H1 (cell line): ENCODE measurements at regions not wholly inside any gene's neighbourhood (a gene's known extent, or its start where the extent isn't known, plus 50 kb on each side); places are given as distances from the start of the nearest gene placed in this dataset.

Source experiments
- CTCF ChIA-PET: fragments of 300-600 bp; sonication (Branson Sonifier 250); formaldehyde crosslinking; loops from one replicate; lab custom pipeline; 2021; ENCODE audit not compliant: partially characterized antibody; lab: Charles Lee
- POLR2A ChIA-PET: fragments of 300-600 bp; sonication (Branson Sonifier 250); formaldehyde crosslinking; loops from one replicate; lab custom pipeline; 2021; ENCODE audit warnings: inconsistent platforms; ENCODE audit not compliant: partially characterized antibody; lab: Charles Lee
- DNase-seq, 2 experiments: peaks; one replicate each; pipeline versions ENCODE4 v3.0.0 to v3.0.0-alpha.2; 2010 to 2022; ENCODE audit warnings: low spot score in 2 of 2, low read depth in 1 of 2, mixed read lengths in 1 of 2
- FAIRE-seq: peaks from 2 replicates; lab custom pipeline; 2011; peaks lifted over from hg19 to GRCh38; lab: Jason Lieb, UNC
- H2AFZ ChIP-seq: 2 replicates; pipeline ENCODE4 v1.8.1; 2012; ENCODE audit warnings: low read length, inconsistent platforms
- H2AK5ac ChIP-seq: 2 replicates; pipeline ENCODE4 v1.6.1; 2013; ENCODE audit warnings: low read depth, low read length
- H2BK120ac ChIP-seq: replicated peaks from 2 replicates; pipeline ENCODE3; 2013; ENCODE audit warnings: low read depth, low read length, inconsistent platforms
- H2BK12ac ChIP-seq: 2 replicates; pipeline ENCODE4 v1.6.1; 2013; ENCODE audit warnings: low read depth, low read length
- H2BK15ac ChIP-seq: 2 replicates; pipeline ENCODE4 v1.6.1; 2013; ENCODE audit warnings: low read length
- H2BK20ac ChIP-seq: 2 replicates; pipeline ENCODE4 v1.6.1; 2013; ENCODE audit warnings: low read length
- H2BK5ac ChIP-seq: 2 replicates; pipeline ENCODE4 v1.6.1; 2013; ENCODE audit warnings: low read depth, low read length
- H3K14ac ChIP-seq: 2 replicates; pipeline ENCODE4 v1.6.1; 2013; ENCODE audit warnings: inconsistent platforms; ENCODE audit not compliant: insufficient read length
- H3K18ac ChIP-seq: 2 replicates; pipeline ENCODE4 v1.6.1; 2013; ENCODE audit warnings: low read length; ENCODE audit errors: extremely low read depth
- H3K23ac ChIP-seq: 2 replicates; pipeline ENCODE4 v1.6.1; 2013; ENCODE audit warnings: inconsistent platforms; ENCODE audit not compliant: insufficient read length
- H3K23me2 ChIP-seq: 2 replicates; pipeline ENCODE4 v1.6.1; 2013; ENCODE audit warnings: low read depth, low read length
- H3K27ac ChIP-seq: 2 replicates; pipeline ENCODE4 v1.6.1; 2011; ENCODE audit warnings: low read depth, low read length, inconsistent platforms
- H3K27me3 ChIP-seq, 4 experiments: replicated peaks in 1 of 4; 1 replicate in 1 of 4; 2 replicates in 3 of 4; pipeline versions ENCODE4 v1.6.1 to v1.8.1; 2011 to 2013; ENCODE audit warnings: low read length in 3 of 4, mild to moderate bottlenecking in 3 of 4, inconsistent platforms in 2 of 4, mixed read lengths in 2 of 4, moderate library complexity in 1 of 4; ENCODE audit not compliant: control insufficient read depth in 3 of 4, insufficient read depth in 3 of 4; ENCODE audit errors: extremely low read depth in 1 of 4
- H3K36me3 ChIP-seq, 4 experiments: 2 replicates each; pipeline versions ENCODE4 v1.6.1 to v1.8.1; 2011 to 2013; ENCODE audit warnings: mild to moderate bottlenecking in 4 of 4, low read length in 3 of 4, moderate library complexity in 2 of 4, control low read depth in 1 of 4, inconsistent platforms in 1 of 4; ENCODE audit not compliant: insufficient read depth in 4 of 4, control insufficient read depth in 2 of 4
- H3K4ac ChIP-seq: replicated peaks from 2 replicates; pipeline ENCODE3; 2013; ENCODE audit warnings: low read length, low read depth, mixed read lengths, inconsistent platforms; ENCODE audit not compliant: insufficient read length
- H3K4me1 ChIP-seq, 4 experiments: replicated peaks in 1 of 4; 1 replicate in 1 of 4; 2 replicates in 3 of 4; pipeline versions ENCODE4 v1.6.1 to v1.8.1; 2011 to 2013; ENCODE audit warnings: low read length in 3 of 4, inconsistent platforms in 2 of 4, mixed read lengths in 1 of 4; ENCODE audit not compliant: insufficient read depth in 4 of 4, control insufficient read depth in 3 of 4
- H3K4me2 ChIP-seq, 2 experiments: 2 replicates each; pipeline versions ENCODE4 v1.6.1 to v1.8.1; 2011 to 2013; ENCODE audit warnings: low read depth in 2 of 2, low read length in 2 of 2, control low read depth in 1 of 2, inconsistent platforms in 1 of 2, mild to moderate bottlenecking in 1 of 2; ENCODE audit not compliant: insufficient read depth in 1 of 2
- H3K4me3 ChIP-seq, 4 experiments: fragments of 200-600, 300-600 bp in 1 of 4; sonication (generic), shearing (Covaris generic), sonication (Bioruptor Twin) in 1 of 4; 2 replicates each; pipeline versions ENCODE4 v1.5.1 to v1.8.1; 2011 to 2016; ENCODE audit warnings: low read length in 4 of 4, low read depth in 3 of 4, control low read depth in 2 of 4, inconsistent platforms in 2 of 4, mild to moderate bottlenecking in 2 of 4, mixed read lengths in 1 of 4, moderate library complexity in 1 of 4; ENCODE audit not compliant: insufficient read depth in 2 of 4; ENCODE audit errors: extremely low read depth in 1 of 4
- H3K56ac ChIP-seq: replicated peaks from 2 replicates; pipeline ENCODE3; 2013; ENCODE audit warnings: low read depth, mild to moderate bottlenecking, mixed read lengths, low read length, inconsistent platforms; ENCODE audit not compliant: insufficient read length
- H3K79me1 ChIP-seq: 2 replicates; pipeline ENCODE4 v1.6.1; 2013; ENCODE audit warnings: low read depth, low read length, control low read depth
- H3K79me2 ChIP-seq, 2 experiments: 2 replicates each; pipeline versions ENCODE4 v1.6.1 to v1.8.1; 2012 to 2013; ENCODE audit warnings: low read length in 2 of 2, mild to moderate bottlenecking in 2 of 2, inconsistent platforms in 1 of 2; ENCODE audit not compliant: insufficient read depth in 2 of 2, control insufficient read depth in 1 of 2
- H3K9ac ChIP-seq, 4 experiments: replicated peaks in 1 of 4; 1 replicate in 1 of 4; 2 replicates in 3 of 4; pipeline versions ENCODE4 v1.6.1 to v1.8.1; 2011 to 2013; ENCODE audit warnings: low read depth in 3 of 4, low read length in 3 of 4, control low read depth in 2 of 4, mild to moderate bottlenecking in 2 of 4, moderate library complexity in 2 of 4, inconsistent platforms in 1 of 4; ENCODE audit errors: extremely low read depth in 1 of 4
- H3K9me3 ChIP-seq, 2 experiments: 2 replicates each; pipeline versions ENCODE4 v1.6.1 to v1.8.1; 2012 to 2013; ENCODE audit warnings: mild to moderate bottlenecking in 2 of 2, moderate library complexity in 2 of 2, control low read depth in 1 of 2, inconsistent platforms in 1 of 2, low read depth in 1 of 2, low read length in 1 of 2, mixed read lengths in 1 of 2; ENCODE audit not compliant: insufficient read depth in 2 of 2
- H4K20me1 ChIP-seq, 2 experiments: replicated peaks in 1 of 2; 2 replicates each; pipeline versions ENCODE3 to v1.8.1; 2011 to 2013; ENCODE audit warnings: inconsistent platforms in 2 of 2, low read length in 2 of 2, mild to moderate bottlenecking in 1 of 2; ENCODE audit not compliant: insufficient read depth in 2 of 2, control insufficient read depth in 1 of 2
- H4K5ac ChIP-seq: 2 replicates; pipeline ENCODE4 v1.6.1; 2013; ENCODE audit warnings: low read length, low read depth, mixed read lengths, inconsistent platforms; ENCODE audit not compliant: insufficient read length
- H4K8ac ChIP-seq: 2 replicates; pipeline ENCODE4 v1.8.0; 2013; ENCODE audit warnings: mild to moderate bottlenecking, moderate library complexity, low read length, inconsistent platforms; ENCODE audit not compliant: insufficient read depth; ENCODE audit errors: extremely low read depth
- H4K91ac ChIP-seq: replicated peaks from 2 replicates; pipeline ENCODE3; 2013; ENCODE audit warnings: low read length, mixed read lengths, inconsistent platforms; ENCODE audit not compliant: insufficient read length
- CHD2 ChIP-seq: IDR thresholded peaks from 2 replicates; pipeline ENCODE4 v1.6.1; 2012; ENCODE audit warnings: low read length, improper control_type of control experiment
- GTF2F1 ChIP-seq: IDR thresholded peaks from 2 replicates; pipeline ENCODE4 v1.6.1; 2012; ENCODE audit warnings: low read depth, low read length, improper control_type of control experiment, borderline replicate concordance
- KDM4A ChIP-seq: IDR thresholded peaks from one replicate; pipeline ENCODE4 v1.7.1; 2012; ENCODE audit warnings: low read depth, mild to moderate bottlenecking, moderate library complexity, low read length, inconsistent platforms; ENCODE audit not compliant: severe bottlenecking
- KDM5A ChIP-seq: fragments of 200-600 bp; IDR thresholded peaks from 2 replicates; pipeline ENCODE4 v1.7.1; 2012; ENCODE audit warnings: mild to moderate bottlenecking, low read length, inconsistent platforms, mixed read lengths
- SIRT6 ChIP-seq: IDR thresholded peaks from one replicate; pipeline ENCODE4 v1.7.1; 2012; ENCODE audit warnings: low read length, inconsistent platforms
- TBP ChIP-seq: IDR thresholded peaks from 2 replicates; pipeline ENCODE4 v1.6.1; 2011; ENCODE audit warnings: low read depth, low read length, improper control_type of control experiment
- WGBS, 2 experiments: shearing (Covaris generic) in 1 of 2; methylation state at CpG; one replicate each; pipeline versions ENCODE4 v1.1.6 to v1.1.7; 2013 to 2015; ENCODE audit warnings: low lambda C conversion rate in 2 of 2, mixed read lengths in 2 of 2, inconsistent platforms in 1 of 2, low coverage in 1 of 2, missing lambda C conversion rate in 1 of 2; ENCODE audit not compliant: insufficient replicate concordance in 2 of 2, insufficient coverage in 1 of 2, insufficient read length in 1 of 2; ENCODE audit errors: extremely low coverage in 1 of 2, missing lambda C conversion rate in 1 of 2; 5-methylcytosine and 5-hydroxymethylcytosine counted together

DNA sequence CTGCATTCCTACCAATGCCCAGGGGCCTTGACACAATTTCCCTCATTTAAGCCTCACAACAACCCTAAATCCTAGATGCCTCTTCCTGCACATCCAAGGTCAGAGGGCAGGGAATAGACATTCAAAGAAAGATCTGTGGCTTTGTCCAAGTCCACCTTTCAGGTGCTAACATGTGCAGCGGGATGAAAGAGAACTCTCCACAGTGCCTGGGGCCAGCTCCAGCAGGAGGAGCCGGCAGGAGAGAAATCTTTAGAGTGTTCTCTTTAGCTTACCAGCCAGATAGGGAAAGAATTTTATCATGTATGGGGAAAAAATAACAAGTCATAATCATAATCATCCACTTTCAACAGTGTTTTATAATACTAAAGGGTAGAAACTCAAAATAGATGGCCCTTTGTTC is 319.7 kb downstream of the MATN1 start:
- Histone ChIP-seq H3K9ac (no peak overlapping the region), H3K4me2 (no peak overlapping the region), H2BK15ac (no peak overlapping the region), H2BK120ac (no peak overlapping the region), H2BK12ac (no peak overlapping the region), H3K27ac (no peak overlapping the region), H2BK20ac (no peak overlapping the region), H3K79me2 (no peaks in the 10 kb centered on the region), H3K23me2 (no peaks in the 10 kb centered on the region), H3K9me3 (no peaks in the 10 kb centered on the region), H3K18ac (no peak overlapping the region), H3K4me3 (no peak overlapping the region), H2BK5ac (no peak overlapping the region), H3K4me1 (0 out of 7 replicates have a peak, but pooled peaks cover 0 to 2% (median 0%) of the 10 kb centered on the region in 4 experiments), H4K5ac (no peak overlapping the region), H3K56ac (no peak overlapping the region), H4K20me1 (no peaks in the 10 kb centered on the region), H3K79me1 (no peaks in the 10 kb centered on the region), H3K4ac (no peak overlapping the region), H4K8ac (no peak overlapping the region), H3K36me3 (no peaks in the 10 kb centered on the region), H3K14ac (no peak overlapping the region), H3K23ac (no peak overlapping the region), H2AFZ (no peak overlapping the region), H3K27me3 (no peaks in the 10 kb centered on the region), H2AK5ac (no peak overlapping the region), H4K91ac (no peak overlapping the region)
- WGBS, 2 experiments: 86% methylated on average over 2 of the region's 2 CpGs; no CpG with 5 or more reads in 1 of the 2 experiments
- POLR2A ChIA-PET: interaction anchor here (0.6 kb wide), 1 partner anchor 26 kb away, joined by 3 read pairs; no protein-coding TSS in a partner anchor
- CTCF ChIA-PET: interaction anchor here (0.6 to 1.2 kb wide), 2 partner anchors 71 to 210 kb away, joined by 3 read pairs; no protein-coding TSS in a partner anchor
- FAIRE-seq (no peak), DNase-seq (no peak)
- TF ChIP-seq CHD2 (no peak), KDM5A (no peak), GTF2F1 (no peak), KDM4A (no peak), SIRT6 (no peak), TBP (no peak)
